Activated CD8-positive, alpha-beta T cell treated with anti-CD3 and anti-CD28 coated beads for 36 hours (primary cell): ENCODE measurements at regions not wholly inside any gene's neighbourhood (a gene's known extent, or its start where the extent isn't known, plus 50 kb on each side); places are given as distances from the start of the nearest gene placed in this dataset.

ENCODE experiments used
- ATAC-seq: fragments of 200-7000 bp; cut with Tn5 transposase; one replicate; pipeline ENCODE4 v1.10.0; 2021; ENCODE audit warnings: mild to moderate bottlenecking, moderate library complexity
- CTCF ChIA-PET: fragments of 350-600 bp; sonication (Branson Sonifier 250); formaldehyde crosslinking; loops from one replicate; lab custom pipeline; 2021; ENCODE audit warnings: antibody characterized with exemption; lab: Charles Lee
- POLR2A ChIA-PET: fragments of 350-600 bp; sonication (Branson Sonifier 250); formaldehyde crosslinking; loops from one replicate; lab custom pipeline; 2021; ENCODE audit warnings: antibody characterized with exemption; lab: Charles Lee
- DNase-seq: peaks from one replicate; pipeline ENCODE4 v3.0.0-alpha.2; 2020
- H3K27ac Mint-ChIP-seq: one replicate; pipeline ENCODE4 v1.8.0; 2021; ENCODE audit warnings: mild to moderate bottlenecking, mixed read lengths
- H3K27me3 Mint-ChIP-seq: one replicate; pipeline ENCODE4 v1.8.0; 2021; ENCODE audit warnings: mixed read lengths
- H3K36me3 Mint-ChIP-seq: one replicate; pipeline ENCODE4 v1.8.0; 2021; ENCODE audit warnings: low read depth, mixed read lengths
- H3K4me1 Mint-ChIP-seq: one replicate; pipeline ENCODE4 v1.8.0; 2021; ENCODE audit warnings: low read depth, mixed read lengths
- H3K4me3 Mint-ChIP-seq: one replicate; pipeline ENCODE4 v1.8.0; 2021; ENCODE audit warnings: mild to moderate bottlenecking, moderate library complexity, mixed read lengths
- H3K9me3 Mint-ChIP-seq: one replicate; pipeline ENCODE4 v1.8.0; 2021; ENCODE audit warnings: mixed read lengths
- CTCF ChIP-seq: fragments of 200-600 bp; IDR thresholded peaks from one replicate; pipeline ENCODE4 v1.8.0; 2022; ENCODE audit warnings: antibody characterized with exemption, mild to moderate bottlenecking
- intact Hi-C: fragments of 100-400 bp; cut with micrococcal nuclease; formaldehyde crosslinking; loops from one replicate; pipeline ENCODE4 v1.10.0; 2022

- H3K27ac Mint-ChIP-seq = no peak overlapping the region
- intact Hi-C loops = no loop called here
- no peaks in the 10 kb centered on the region for H3K27me3 Mint-ChIP-seq
- CTCF ChIA-PET = no interaction called here
- no peaks in the 10 kb centered on the region for H3K36me3 Mint-ChIP-seq
- peaks cover 26% of the 10 kb centered on the region for H3K4me1 Mint-ChIP-seq
- H3K4me3 Mint-ChIP-seq = no peak overlapping the region
- ATAC-seq (no peak), DNase-seq (no peak)
- POLR2A ChIA-PET = interaction anchor here (0.9 kb wide), 1 partner anchor 28 kb away, joined by 3 read pairs; no protein-coding TSS in a partner anchor
- H3K9me3 Mint-ChIP-seq = no peaks in the 10 kb centered on the region
- no peak for TF ChIP-seq CTCF
These were observed 101.8 kb upstream of the TNRC6C start for GRCh38 chr17:77856551-77857305.

- POLR2A ChIA-PET = no interaction called here
- CTCF ChIA-PET = no interaction called here
- DNase-seq (no peak), ATAC-seq (no peak)
- H3K27me3 Mint-ChIP-seq = no peaks in the 10 kb centered on the region
- no peaks in the 10 kb centered on the region for H3K36me3 Mint-ChIP-seq
- H3K4me1 Mint-ChIP-seq = peaks cover 26% of the 10 kb centered on the region
- H3K4me3 Mint-ChIP-seq = no peak overlapping the region
- H3K27ac Mint-ChIP-seq = no peak overlapping the region
- intact Hi-C loops = no loop called here
- no peak for TF ChIP-seq CTCF
- H3K9me3 Mint-ChIP-seq = no peaks in the 10 kb centered on the region
These were observed 101.3 kb upstream of the TNRC6C start for GRCh38 chr17:77857306-77857555.

GRCh38 chr17:77857613-77858012 is 100.9 kb upstream of the TNRC6C start:
- CTCF ChIA-PET = no interaction called here
- intact Hi-C loops = no loop called here

GRCh38 chr17:77858291-77859034 is 100.0 kb upstream of the TNRC6C start:
- Mint-ChIP-seq H3K27ac (no peak overlapping the region), H3K27me3 (no peaks in the 10 kb centered on the region), H3K36me3 (no peaks in the 10 kb centered on the region), H3K9me3 (no peaks in the 10 kb centered on the region), H3K4me3 (no peak overlapping the region), H3K4me1 (peaks cover 28% of the 10 kb centered on the region)
- no peak for ATAC-seq
- CTCF ChIA-PET = interaction anchor here (1.0 to 1.1 kb wide), 2 partner anchors 23 to 156 kb away, joined by 3 to 4 read pairs; no protein-coding TSS in a partner anchor
- DNase-seq = no peak
- intact Hi-C loops = no loop called here
- POLR2A ChIA-PET = interaction anchor here (0.8 kb wide), 1 partner anchor 23 kb away, joined by 4 read pairs; no protein-coding TSS in a partner anchor
- no peak for TF ChIP-seq CTCF

More at GRCh38 chr17:77857613-77858012, 100.9 kb upstream of the TNRC6C start:
- Mint-ChIP-seq H3K4me1 (peaks cover 26% of the 10 kb centered on the region), H3K27me3 (no peaks in the 10 kb centered on the region), H3K27ac (no peak overlapping the region), H3K36me3 (no peaks in the 10 kb centered on the region), H3K9me3 (no peaks in the 10 kb centered on the region), H3K4me3 (no peak overlapping the region)
- TF ChIP-seq CTCF = no peak
- ATAC-seq (peak; percentile 80), DNase-seq (peak; percentile 67)
- POLR2A ChIA-PET = no interaction called here
